Astrocyte (in vitro differentiated cells and primary cell): ENCODE measurements at regions not wholly inside any gene's neighbourhood (a gene's known extent, or its start where the extent isn't known, plus 50 kb on each side); places are given as distances from the start of the nearest gene placed in this dataset.
"Not testable (repeated sequence)": the region's sequence is repeated elsewhere in the genome, so short reads cannot be mapped to it uniquely, and the experiment has no call there.

Experiments used
- DNase-seq: peaks from one replicate; pipeline ENCODE4 v3.0.0-alpha.2; 2010; ENCODE audit warnings: low read depth
- FAIRE-seq: peaks from 2 replicates; lab custom pipeline; 2011; peaks lifted over from hg19 to GRCh38; lab: Jason Lieb, UNC
- H2AFZ ChIP-seq: 2 replicates; pipeline ENCODE4 v1.6.0; 2012; ENCODE audit warnings: low read depth, low read length, inconsistent platforms
- H3K27ac ChIP-seq: 2 replicates; pipeline ENCODE4 v1.5.1; 2011; ENCODE audit warnings: low read depth, low read length, inconsistent platforms
- H3K27me3 ChIP-seq: 2 replicates; pipeline ENCODE4 v1.6.0; 2011; ENCODE audit warnings: low read length, inconsistent platforms; ENCODE audit not compliant: insufficient read depth
- H3K36me3 ChIP-seq: 2 replicates; pipeline ENCODE4 v1.5.1; 2011; ENCODE audit warnings: low read length, inconsistent platforms; ENCODE audit not compliant: insufficient read depth
- H3K4me1 ChIP-seq: 2 replicates; pipeline ENCODE4 v1.5.1; 2011; ENCODE audit warnings: low read length, inconsistent platforms; ENCODE audit not compliant: insufficient read depth
- H3K4me2 ChIP-seq: 2 replicates; pipeline ENCODE4 v1.6.0; 2012; ENCODE audit warnings: low read length, inconsistent platforms
- H3K4me3 ChIP-seq: 2 replicates; pipeline ENCODE4 v1.5.1; 2011; ENCODE audit warnings: low read depth, mild to moderate bottlenecking, low read length, inconsistent platforms; ENCODE audit not compliant: insufficient read depth
- H3K79me2 ChIP-seq: 2 replicates; pipeline ENCODE4 v1.6.0; 2012; ENCODE audit warnings: mild to moderate bottlenecking, low read length, inconsistent platforms; ENCODE audit not compliant: insufficient read depth
- H3K9ac ChIP-seq: 2 replicates; pipeline ENCODE4 v1.6.0; 2012; ENCODE audit warnings: mild to moderate bottlenecking, low read length, inconsistent platforms
- H3K9me3 ChIP-seq: 2 replicates; pipeline ENCODE4 v1.5.1; 2012; ENCODE audit warnings: low read depth, mild to moderate bottlenecking, low read length, inconsistent platforms; ENCODE audit not compliant: insufficient read depth
- H4K20me1 ChIP-seq: 2 replicates; pipeline ENCODE4 v1.6.0; 2012; ENCODE audit warnings: low read length, inconsistent platforms; ENCODE audit not compliant: insufficient read depth
- H3K27ac Mint-ChIP-seq: one replicate; pipeline ENCODE4 v1.8.0; 2021; ENCODE audit warnings: mild to moderate bottlenecking, mixed read lengths; ENCODE audit not compliant: unreplicated experiment
- H3K27me3 Mint-ChIP-seq: one replicate; pipeline ENCODE4 v1.8.0; 2021; ENCODE audit warnings: low read depth, mixed read lengths; ENCODE audit not compliant: unreplicated experiment
- H3K36me3 Mint-ChIP-seq: one replicate; pipeline ENCODE4 v1.8.0; 2021; ENCODE audit warnings: low read depth, mixed read lengths; ENCODE audit not compliant: unreplicated experiment
- H3K4me1 Mint-ChIP-seq: one replicate; pipeline ENCODE4 v1.8.0; 2021; ENCODE audit warnings: low read depth, mixed read lengths; ENCODE audit not compliant: unreplicated experiment
- H3K4me3 Mint-ChIP-seq: one replicate; pipeline ENCODE4 v1.8.0; 2021; ENCODE audit warnings: mild to moderate bottlenecking, moderate library complexity, mixed read lengths; ENCODE audit not compliant: unreplicated experiment
- H3K9me3 Mint-ChIP-seq: one replicate; pipeline ENCODE4 v1.8.0; 2021; ENCODE audit warnings: mild to moderate bottlenecking, mixed read lengths; ENCODE audit not compliant: unreplicated experiment
- CTCF ChIP-seq: IDR thresholded peaks from 2 replicates; pipeline ENCODE4 v1.5.1; 2011; ENCODE audit warnings: low read depth, mild to moderate bottlenecking, inconsistent platforms, low read length, moderate library complexity; ENCODE audit not compliant: insufficient read depth
- EZH2 ChIP-seq: IDR thresholded peaks from 2 replicates; pipeline ENCODE4 v1.6.1; 2012; ENCODE audit warnings: mild to moderate bottlenecking, low read length, inconsistent platforms; ENCODE audit not compliant: insufficient read depth

- H3K4me1 ChIP-seq: no peaks in the 10 kb centered on the region
- TF ChIP-seq CTCF: no peak
- no peak for TF ChIP-seq EZH2
- FAIRE-seq (no peak), DNase-seq (no peak)
- H3K4me1 Mint-ChIP-seq: no peaks in the 10 kb centered on the region
- no peaks in the 10 kb centered on the region for H3K27me3 ChIP-seq
- no peak overlapping the region for H3K4me2 ChIP-seq
- H3K4me3 Mint-ChIP-seq: no peak overlapping the region
- H3K27ac ChIP-seq: no peak overlapping the region
- H2AFZ ChIP-seq: no peak overlapping the region
- no peak overlapping the region for H3K9ac ChIP-seq
- no peaks in the 10 kb centered on the region for H4K20me1 ChIP-seq
- H3K79me2 ChIP-seq: no peaks in the 10 kb centered on the region
- H3K36me3 ChIP-seq: no peaks in the 10 kb centered on the region
- H3K27me3 Mint-ChIP-seq: peaks cover 4% of the 10 kb centered on the region
- H3K36me3 Mint-ChIP-seq: no peaks in the 10 kb centered on the region
- H3K9me3 ChIP-seq: no peaks in the 10 kb centered on the region
- H3K4me3 ChIP-seq: no peak overlapping the region
- H3K9me3 Mint-ChIP-seq: peaks cover 4% of the 10 kb centered on the region
- H3K27ac Mint-ChIP-seq: no peak overlapping the region
Measured at GRCh38 chr3:27813255-27813654, 91.1 kb upstream of the EOMES start.

- H3K4me3 ChIP-seq, H3K36me3 ChIP-seq, H3K9me3 ChIP-seq, H3K9ac ChIP-seq, H3K4me1 ChIP-seq, H3K9me3 Mint-ChIP-seq, H3K27ac ChIP-seq, H3K27me3 ChIP-seq, H3K27ac Mint-ChIP-seq, H3K4me1 Mint-ChIP-seq, FAIRE-seq, H4K20me1 ChIP-seq, DNase-seq, H3K4me2 ChIP-seq, H3K36me3 Mint-ChIP-seq, H3K79me2 ChIP-seq, H2AFZ ChIP-seq: not testable (repeated sequence)
- peaks cover 12% of the 10 kb centered on the region for H3K27me3 Mint-ChIP-seq
- peak overlapping the region; percentile 66 for H3K4me3 Mint-ChIP-seq
Measured at GRCh38 chr3:27821609-27822008, 99.5 kb upstream of the EOMES start.

GRCh38 chr3:27824312-27825200 lies 102.4 kb upstream of the EOMES start:
- no peaks in the 10 kb centered on the region for H3K4me1 ChIP-seq
- no peaks in the 10 kb centered on the region for H3K27me3 ChIP-seq
- Mint-ChIP-seq H3K36me3 (no peaks in the 10 kb centered on the region), H3K9me3 (no peaks in the 10 kb centered on the region), H3K27me3 (peaks cover 7% of the 10 kb centered on the region), H3K27ac (no peak overlapping the region), H3K4me1 (no peaks in the 10 kb centered on the region), H3K4me3 (no peak overlapping the region)
- no peak for DNase-seq
- H3K79me2 ChIP-seq: no peaks in the 10 kb centered on the region
- H3K27ac ChIP-seq: no peak overlapping the region
- H3K4me3 ChIP-seq: no peak overlapping the region
- H3K4me2 ChIP-seq: no peak overlapping the region
- peak overlapping the region; percentile 23 for H2AFZ ChIP-seq
- no peak for FAIRE-seq
- H3K9ac ChIP-seq: no peak overlapping the region
- H3K9me3 ChIP-seq: no peaks in the 10 kb centered on the region
- TF ChIP-seq CTCF (no peak), EZH2 (no peak)
- H4K20me1 ChIP-seq: no peaks in the 10 kb centered on the region
- H3K36me3 ChIP-seq: no peaks in the 10 kb centered on the region
